ENCODE measurements at regions not wholly inside any gene's neighbourhood (a gene's known extent, or its start where the extent isn't known, plus 50 kb on each side); places are given as distances from the start of the nearest gene placed in this dataset.

DNA sequence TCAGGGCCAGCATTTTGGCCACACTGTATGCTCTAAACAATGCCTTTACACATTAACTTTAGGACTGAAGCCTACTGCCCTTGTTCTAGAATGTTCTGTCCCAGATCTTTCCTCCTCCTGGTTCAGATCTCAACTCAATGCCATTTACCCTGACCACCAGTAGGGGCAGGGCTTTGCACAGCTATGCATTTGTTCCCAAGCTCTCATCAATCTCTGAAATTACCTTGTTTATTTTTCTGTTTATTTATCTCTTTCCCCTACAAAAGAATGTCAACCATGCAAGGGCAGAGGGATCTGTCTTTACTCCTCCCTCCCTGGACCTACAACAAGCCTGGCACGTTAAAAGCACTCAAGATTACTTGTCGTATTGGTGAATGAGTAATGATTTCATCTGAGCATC, 612.9 kb downstream of the BNC2 start:
- in situ Hi-C loops (cut with MboI; ENCODE audit: low sequenced_read_pairs, unreplicated experiment), result no loop called here
- no peak for DNase-seq (ENCODE audit: low spot score)
- TF ChIP-seq, protein P1, sequence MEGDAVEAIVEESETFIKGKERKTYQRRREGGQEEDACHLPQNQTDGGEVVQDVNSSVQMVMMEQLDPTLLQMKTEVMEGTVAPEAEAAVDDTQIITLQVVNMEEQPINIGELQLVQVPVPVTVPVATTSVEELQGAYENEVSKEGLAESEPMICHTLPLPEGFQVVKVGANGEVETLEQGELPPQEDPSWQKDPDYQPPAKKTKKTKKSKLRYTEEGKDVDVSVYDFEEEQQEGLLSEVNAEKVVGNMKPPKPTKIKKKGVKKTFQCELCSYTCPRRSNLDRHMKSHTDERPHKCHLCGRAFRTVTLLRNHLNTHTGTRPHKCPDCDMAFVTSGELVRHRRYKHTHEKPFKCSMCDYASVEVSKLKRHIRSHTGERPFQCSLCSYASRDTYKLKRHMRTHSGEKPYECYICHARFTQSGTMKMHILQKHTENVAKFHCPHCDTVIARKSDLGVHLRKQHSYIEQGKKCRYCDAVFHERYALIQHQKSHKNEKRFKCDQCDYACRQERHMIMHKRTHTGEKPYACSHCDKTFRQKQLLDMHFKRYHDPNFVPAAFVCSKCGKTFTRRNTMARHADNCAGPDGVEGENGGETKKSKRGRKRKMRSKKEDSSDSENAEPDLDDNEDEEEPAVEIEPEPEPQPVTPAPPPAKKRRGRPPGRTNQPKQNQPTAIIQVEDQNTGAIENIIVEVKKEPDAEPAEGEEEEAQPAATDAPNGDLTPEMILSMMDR (IDR thresholded peaks at IDR 0.05; ENCODE audit: borderline replicate concordance, control extremely low read depth, extremely low read depth, insufficient read depth, missing control alignments), result no peak

DNA sequence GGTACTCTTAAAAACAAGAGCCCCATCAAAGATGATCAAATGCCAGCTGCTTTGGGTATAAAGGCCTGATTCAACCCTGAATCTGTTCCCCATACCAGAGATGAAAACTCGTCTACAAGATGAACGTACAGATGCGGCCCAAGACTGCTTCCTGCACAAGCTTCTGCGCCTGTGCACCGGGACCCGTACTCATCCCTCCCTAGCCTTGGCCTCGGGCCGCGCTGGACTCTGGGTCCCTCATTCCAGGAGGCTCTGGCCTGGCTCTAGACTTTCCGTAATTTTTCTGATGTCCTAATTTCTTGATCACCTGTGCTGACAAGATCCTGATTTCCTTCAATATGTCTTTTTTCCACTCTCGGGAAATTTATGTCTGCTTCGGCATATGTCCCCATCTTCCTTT, 612.3 kb downstream of the BNC2 start:
- in situ Hi-C loops (cut with MboI; ENCODE audit: low sequenced_read_pairs, unreplicated experiment), result no loop called here
- TF ChIP-seq, protein P1 (IDR thresholded peaks at IDR 0.05; ENCODE audit: borderline replicate concordance, control extremely low read depth, extremely low read depth, insufficient read depth, missing control alignments), result no peak
- no peak for DNase-seq (ENCODE audit: low spot score)

DNA sequence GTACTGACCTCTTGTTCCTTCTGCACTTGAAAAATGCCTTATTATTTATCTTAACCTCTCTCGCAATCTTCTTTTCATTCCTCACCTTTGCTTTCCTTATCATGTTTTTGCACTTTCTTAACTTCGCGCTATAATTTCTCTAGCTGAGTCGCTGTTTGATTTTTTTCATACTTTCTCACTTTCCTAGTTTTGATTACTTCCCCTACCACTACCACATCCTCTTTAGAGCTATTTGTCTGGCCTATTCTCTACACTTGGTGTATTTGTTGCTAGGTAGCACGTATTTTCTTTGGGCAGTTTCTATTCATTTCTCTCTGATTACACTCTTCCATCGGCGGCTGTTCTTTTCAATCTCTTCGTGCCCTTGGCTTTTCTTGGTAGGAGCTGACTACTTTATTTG, 611.8 kb downstream of the BNC2 start:
- TF ChIP-seq, protein P1 (IDR thresholded peaks at IDR 0.05; ENCODE audit: borderline replicate concordance, control extremely low read depth, extremely low read depth, insufficient read depth, missing control alignments), result no peak
- in situ Hi-C loops (cut with MboI; ENCODE audit: low sequenced_read_pairs, unreplicated experiment), result no loop called here
- DNase-seq (ENCODE audit: low spot score), result no peak

DNA sequence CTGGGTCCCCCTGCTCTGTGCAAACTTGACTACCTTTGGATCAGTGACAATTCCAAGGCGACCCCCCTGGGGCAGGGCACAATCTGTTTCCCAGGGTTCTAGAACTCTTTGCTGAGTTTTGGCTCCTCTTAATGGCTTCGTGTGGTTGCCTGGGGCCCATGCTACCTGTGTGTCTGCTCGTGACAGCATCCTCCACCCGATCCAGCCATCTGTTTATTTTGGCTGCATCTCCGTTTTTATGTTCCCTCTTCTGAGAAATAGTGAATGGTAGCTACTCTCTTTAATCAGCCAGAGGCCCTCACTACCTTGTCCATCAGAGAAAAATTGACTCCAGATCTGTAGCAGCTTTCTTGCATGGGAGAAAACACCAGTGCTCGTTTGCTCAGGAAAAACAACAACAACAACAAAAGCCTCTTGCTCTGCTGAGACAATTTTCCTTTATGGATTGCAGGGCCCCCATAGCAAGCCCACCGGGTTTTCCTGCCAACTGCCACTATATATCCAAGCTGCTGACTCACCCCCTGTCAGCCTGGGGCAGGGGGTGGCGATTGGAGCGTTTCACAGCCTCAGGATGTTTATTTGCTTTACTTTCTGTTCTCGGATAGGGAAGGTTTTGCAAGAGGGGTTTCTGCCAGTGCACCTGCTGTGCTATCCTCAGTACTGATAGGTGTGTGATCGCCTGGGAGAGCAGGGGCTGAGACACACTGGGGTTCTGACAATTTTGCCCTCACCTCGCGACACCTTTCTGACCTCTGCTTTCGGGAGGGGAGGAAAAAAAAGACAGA, 607.8 kb downstream of the BNC2 start:
- no peak for DNase-seq (ENCODE audit: low spot score)
- in situ Hi-C loops (cut with MboI; ENCODE audit: low sequenced_read_pairs, unreplicated experiment), result no loop called here
- TF ChIP-seq, protein P1 (IDR thresholded peaks at IDR 0.05; ENCODE audit: borderline replicate concordance, control extremely low read depth, extremely low read depth, insufficient read depth, missing control alignments), result no peak

DNA sequence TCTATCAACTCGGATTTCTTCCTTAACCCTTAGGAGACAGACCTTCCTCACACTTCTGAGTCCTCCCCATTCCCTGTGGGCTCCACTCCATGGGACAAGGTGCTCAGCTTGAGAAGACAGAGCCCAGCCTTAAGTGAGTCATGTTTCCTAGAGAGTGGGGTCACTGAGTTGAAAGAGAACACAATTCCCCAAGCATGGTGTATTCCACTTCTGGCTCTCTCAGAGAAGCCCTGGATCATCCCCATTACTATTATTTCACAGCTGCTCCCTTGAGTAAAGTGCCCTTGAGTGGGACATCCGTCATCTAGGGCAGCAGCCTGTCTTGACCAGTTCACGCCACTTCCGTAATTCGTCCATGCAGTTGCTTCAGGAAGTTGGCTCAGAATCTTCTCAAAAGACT, 604.8 kb downstream of the BNC2 start:
- TF ChIP-seq, protein P1 (IDR thresholded peaks at IDR 0.05; ENCODE audit: borderline replicate concordance, control extremely low read depth, extremely low read depth, insufficient read depth, missing control alignments), result no peak
- in situ Hi-C loops (cut with MboI; ENCODE audit: low sequenced_read_pairs, unreplicated experiment), result no loop called here
- DNase-seq (ENCODE audit: low spot score), result no peak

DNA sequence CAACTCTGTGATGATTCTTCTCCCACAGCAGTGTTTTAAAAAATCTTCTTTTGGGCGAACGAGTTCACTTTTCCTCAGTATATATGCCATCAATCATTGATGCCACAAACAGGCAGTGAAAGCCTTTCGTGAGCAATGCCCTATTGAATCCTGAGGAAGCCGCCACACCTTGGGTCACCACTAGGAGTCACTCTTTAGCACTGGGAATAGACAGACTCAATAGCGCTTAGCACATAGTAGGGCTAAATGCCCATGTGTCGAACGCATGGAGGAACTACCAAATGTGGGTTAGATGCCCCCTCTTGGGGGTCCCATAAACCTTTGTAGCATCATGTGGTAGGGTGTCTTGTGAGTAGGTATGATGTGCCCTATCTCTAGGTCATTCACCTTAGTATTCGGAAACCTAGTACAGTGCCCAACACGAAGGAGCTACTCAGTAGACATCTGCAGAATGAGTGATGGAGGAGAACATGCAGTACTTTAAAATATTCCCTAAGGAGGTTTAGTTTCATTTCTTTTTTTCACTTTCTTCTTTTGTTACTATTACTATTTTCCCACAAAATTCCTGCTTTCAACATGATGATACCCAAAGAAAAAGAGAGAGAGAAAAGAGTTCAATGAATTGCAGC, 603.7 kb downstream of the BNC2 start:
- in situ Hi-C loops (cut with MboI; ENCODE audit: low sequenced_read_pairs, unreplicated experiment), result no loop called here
- DNase-seq (ENCODE audit: low spot score), result no peak
- TF ChIP-seq, protein P1 (IDR thresholded peaks at IDR 0.05; ENCODE audit: borderline replicate concordance, control extremely low read depth, extremely low read depth, insufficient read depth, missing control alignments), result peak; percentile 20

Measured in GM13976 (cell line).